ENCODE measurements at regions not wholly inside any gene's neighbourhood (a gene's known extent, or its start where the extent isn't known, plus 50 kb on each side); places are given as distances from the start of the nearest gene placed in this dataset.

- DNase-seq = no peak
These were observed 443.9 kb downstream of the TLE1 start for GRCh38 chr9:81245254-81245956.

DNA sequence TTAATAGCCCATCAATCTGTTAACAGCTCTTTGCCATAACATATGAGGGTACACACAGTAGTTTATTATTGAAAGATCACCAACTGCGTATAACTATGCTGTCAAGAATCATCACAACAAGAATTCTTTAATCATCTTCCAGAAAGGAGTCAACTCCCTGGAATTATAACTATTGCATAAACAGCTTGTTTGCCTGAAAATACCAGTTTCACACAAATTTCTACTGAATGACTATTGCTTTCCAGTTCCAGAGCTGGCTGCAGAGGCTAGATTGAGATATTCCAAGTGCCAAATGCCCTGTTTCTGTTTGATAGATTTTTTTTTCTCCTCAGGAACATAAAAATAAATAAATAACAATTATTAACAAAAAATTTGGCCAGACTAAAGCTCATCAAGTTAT lies 444.7 kb downstream of the TLE1 start:
- no peak for DNase-seq

DNA sequence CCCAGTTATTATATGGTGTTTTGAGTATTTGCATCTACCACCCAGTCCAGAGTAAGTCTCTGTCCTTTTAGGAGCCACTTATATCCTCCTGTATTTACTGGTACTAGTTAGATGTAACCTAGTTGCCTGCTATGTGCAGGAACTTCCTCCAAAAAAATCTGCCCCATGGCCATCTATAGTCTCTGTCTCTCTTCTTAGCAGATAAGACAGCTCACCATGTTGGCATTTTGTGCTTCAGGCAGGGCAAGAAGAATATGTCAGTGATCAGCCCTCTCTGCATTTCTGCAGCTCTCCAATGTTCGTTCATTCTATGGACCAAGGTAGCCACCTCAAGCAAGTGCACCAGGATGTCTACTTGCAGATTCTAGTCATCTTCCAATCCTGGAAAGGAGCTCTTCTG lies 446.5 kb downstream of the TLE1 start:
- DNase-seq = no peak

GRCh38 chr9:81239388-81239787 lies 450.0 kb downstream of the TLE1 start:
- no peak for DNase-seq

GRCh38 chr9:81237565-81238231 lies 451.6 kb downstream of the TLE1 start:
- no peak for DNase-seq

GRCh38 chr9:81234924-81235610 lies 454.3 kb downstream of the TLE1 start:
- DNase-seq = no peak

GRCh38 chr9:81231011-81231410 lies 458.3 kb downstream of the TLE1 start:
- DNase-seq = no peak

DNA sequence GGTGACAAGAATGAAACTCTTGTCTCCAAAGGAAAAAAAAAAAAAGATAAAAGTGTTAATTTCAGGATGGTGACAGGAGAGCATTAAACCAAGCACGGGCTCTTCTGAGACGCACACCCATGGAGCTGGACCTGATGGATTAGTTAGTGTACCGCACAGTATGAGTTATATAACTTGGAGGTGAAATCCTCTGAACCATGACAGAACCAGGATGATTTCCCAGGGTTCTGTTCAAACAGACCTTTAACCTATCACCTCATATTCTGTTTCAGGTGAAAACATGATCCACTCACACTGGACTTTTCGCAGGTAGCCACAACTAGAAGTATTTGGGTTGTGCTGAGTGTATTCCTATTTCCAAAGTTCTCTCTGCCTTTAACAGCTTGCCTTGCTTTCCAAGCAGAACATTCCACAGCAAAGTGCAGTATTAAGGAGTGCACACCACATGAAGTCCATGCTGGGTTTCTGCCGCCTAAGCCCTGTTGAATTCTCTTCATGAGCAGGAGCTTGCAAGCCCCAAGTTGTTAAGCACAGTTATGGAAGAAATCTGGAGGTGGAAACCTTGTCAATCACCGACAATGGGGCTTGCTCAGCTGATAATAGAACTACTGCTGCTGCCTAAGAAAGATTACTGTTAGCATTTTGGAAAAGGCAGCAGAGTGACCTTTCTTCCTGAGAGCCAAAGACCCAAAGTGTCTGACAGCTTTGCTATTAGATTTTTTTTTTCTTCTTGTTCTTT lies 461.7 kb downstream of the TLE1 start:
- DNase-seq = no peak

DNA sequence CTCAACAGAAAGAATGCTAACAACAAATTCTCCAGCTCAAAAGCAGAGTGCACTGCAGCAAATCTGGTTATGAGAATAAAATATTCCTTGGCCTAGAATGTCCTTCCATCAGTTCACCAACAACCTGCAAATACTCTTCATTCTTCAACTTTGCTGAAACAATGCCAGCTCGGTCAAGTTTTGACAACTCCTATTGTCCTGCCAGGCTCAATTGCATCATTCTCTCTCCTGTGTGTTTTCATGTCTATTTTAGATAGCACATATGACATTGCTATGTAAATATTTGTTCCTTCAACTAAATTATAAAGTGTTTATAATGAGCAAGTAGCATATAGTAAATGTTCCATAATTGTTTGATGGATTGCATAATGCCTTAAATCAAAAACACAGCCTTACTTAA lies 463.8 kb downstream of the TLE1 start:
- DNase-seq = no peak

DNA sequence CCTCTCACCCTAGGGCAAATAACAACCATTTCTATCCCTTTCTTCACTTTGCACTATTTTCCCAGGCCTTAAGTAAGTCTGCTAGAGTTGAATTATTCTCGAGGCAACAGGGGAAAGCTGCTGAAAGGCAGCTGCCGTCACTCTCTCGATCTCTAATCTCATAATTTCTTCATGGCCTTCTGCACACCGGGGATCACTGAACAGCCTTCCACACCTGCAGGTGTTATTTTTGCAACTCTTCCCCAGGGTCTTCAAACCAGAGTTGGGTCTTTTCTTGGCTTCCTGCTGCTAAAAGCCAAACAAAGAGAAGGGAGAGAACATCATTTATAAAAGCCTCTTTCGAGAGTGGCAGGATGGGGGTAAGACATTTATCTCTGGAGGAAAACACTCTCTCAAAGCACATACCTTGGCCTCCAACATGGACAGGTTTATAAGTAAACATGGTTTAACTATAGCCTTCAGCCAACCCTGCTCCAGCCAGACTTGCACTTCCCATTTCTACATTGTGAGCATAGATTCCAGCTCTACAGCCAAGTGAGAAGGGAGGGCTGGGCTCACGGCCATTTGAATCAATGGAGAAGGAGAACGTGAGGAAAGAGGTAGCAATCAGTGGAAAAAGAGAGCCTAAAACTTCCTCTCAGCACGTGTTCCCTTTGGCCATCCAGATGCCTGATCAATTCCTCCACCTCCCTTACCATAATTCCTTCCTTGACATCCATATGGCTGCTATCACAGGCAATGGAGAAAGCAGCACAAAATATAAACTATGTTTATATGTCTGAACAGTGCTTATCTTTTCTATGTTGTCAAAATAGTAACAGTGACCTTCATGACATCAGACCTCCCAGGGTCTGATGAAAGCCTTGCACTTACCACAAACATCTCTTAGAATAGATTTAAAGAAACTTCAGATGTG lies 464.9 kb downstream of the TLE1 start:
- no peak for DNase-seq

DNA sequence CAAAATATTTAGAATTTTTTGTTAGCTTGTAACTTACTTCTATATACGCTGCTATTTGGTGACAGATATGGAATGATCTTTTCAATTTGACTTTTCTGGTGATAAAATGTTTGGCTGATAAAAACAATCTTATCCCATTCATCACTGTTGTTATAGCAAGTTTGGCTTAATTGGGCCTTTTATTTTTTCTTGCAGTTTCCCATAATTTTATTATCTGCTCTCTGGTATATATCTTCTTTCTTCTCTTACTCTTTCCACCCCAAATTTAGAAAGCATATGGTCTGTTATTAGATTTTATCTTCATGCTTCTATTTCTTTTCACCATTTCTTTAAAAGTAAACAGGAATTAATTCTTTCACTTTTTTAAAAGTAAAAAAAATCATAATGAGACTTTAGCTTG lies 474.4 kb downstream of the TLE1 start:
- no peak for DNase-seq

DNA sequence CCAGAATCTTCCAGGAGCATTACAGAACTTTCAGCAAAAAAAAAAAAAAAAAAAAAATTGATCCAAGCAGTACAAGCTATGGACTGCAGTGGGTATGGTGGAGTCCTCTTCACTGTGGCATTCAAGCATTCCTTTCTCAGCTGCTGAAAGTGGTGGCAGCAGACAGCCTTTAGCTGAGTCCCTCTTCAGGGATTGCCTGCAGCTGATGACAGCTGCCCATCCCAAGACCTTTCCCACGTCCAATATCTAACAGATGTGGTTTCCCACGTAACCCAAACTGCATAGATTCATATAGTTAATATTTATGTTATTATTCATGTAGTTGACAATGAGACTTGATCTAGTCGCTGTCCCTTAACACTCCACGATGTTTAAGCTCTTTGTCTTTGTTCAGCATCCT lies 475.9 kb downstream of the TLE1 start:
- no peak for DNase-seq

DNA sequence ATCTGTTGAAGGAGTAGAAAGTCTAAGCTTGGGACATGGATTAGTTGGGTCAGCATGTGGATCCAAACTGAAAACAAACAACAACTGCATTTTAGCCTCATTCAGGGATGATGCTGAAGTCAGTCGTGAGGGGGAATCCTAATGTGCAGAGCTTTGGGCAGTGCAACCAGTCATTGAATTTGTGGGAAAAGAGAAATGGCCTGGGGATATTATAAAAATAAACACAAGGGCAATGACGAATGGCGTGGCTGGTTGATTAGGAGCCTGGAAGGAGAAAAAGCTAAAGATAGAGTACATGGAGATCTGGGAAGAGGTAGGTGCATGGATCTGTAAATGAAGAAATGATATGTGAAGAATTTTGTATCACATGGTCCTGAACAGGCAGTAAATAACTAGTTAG lies 477.6 kb downstream of the TLE1 start:
- no peak for DNase-seq

DNA sequence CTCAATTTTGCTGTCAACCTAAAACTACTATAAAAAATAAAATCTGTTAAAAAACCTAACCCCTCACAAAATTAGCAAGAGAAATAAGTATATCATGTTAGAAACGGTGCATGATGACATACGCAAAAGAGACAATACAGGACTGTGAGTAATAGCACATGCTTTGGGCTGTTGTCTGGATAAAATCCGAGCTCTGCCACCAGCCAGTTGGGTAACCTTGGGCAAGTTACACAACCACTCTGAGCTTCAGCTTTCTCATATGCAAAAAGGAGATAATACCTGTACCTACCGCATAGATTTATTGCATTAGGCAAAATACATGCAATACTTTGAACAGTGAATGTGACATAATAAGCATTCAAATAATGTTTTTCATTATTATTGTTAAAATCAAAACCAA lies 481.7 kb downstream of the TLE1 start:
- DNase-seq = no peak

DNA sequence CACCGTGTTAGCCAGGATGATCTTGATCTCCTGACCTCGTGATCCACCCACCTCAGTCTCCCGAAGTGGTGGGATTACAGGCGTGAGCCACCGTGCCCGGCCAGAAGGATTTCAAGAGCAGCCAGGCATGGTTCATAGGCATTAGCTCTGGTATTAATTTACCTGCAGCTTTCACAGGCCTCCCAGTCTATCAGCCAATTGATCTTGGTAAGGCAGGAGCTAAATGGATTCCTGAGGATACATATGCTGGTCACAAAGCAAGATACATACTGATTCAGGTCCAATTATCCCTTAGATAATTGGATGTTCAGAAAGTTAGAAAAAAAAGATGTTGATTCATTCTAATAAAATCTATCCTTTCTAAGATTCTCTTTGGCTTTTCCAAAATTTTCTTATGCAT lies 487.1 kb downstream of the TLE1 start:
- DNase-seq = no peak

DNA sequence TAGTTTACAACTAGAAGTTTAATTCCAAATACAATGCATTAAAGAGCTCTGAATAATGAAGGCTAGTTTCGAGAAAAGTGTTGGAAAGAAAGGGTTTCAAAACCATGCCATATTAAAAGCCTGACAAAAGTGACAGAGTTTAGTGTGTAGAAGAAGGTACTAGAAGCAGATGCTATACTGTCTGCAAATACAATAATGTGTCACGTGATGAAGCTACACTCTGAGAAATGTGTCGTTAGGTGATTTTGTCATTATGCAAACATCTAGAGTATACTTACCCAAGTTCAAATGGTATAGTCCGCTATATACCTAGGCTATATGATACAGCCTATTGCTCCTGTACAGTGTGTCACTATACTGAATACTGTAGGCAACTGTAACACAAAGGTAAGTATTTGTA lies 494.1 kb downstream of the TLE1 start:
- no peak for DNase-seq

DNA sequence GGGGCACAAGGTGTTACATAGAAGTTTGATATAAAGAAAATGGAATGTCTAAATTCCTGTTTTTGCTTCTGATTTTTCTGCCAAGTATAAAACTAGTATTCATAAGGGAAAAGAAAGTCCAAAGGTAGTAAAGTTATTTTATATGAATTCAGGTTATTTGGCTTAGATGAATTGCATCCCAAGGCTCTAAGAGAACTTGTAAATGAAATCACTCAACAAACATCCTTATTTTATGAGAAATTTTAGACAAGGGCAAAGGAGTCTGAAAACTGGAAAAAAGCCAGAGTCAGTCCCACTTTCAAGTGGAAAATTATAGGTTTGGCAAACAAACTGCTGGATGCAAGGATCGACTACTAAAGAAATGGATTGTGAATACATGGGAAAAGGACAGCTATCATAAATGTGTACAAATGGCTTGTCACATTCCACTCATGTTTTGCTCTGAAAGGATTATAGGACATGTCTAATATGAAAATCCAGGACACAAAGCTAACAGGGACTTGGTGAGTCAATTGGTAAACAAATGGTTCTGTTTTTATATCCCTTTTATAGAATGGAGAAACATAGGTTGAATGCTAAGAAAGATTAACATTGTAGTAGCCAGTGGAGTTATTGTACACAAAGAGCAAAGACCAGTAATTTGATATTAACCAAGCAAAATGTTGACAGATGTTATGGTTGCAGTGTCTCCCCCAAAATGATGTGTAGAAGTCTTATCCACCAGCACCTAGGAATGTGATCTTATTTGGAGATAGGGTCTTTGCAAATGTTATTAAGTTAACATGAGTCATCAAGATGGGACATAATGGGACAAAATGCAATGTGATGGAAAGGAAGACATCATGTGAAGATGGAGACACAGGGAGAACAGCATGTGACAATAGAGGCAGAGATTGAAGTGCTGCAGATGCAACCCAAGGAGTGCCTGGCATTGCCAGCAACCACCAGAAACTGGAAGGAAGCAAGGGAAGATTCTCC lies 495.7 kb downstream of the TLE1 start:
- DNase-seq = no peak

- no peak for DNase-seq
These were observed 498.1 kb downstream of the TLE1 start for GRCh38 chr9:81191222-81191621.

DNA sequence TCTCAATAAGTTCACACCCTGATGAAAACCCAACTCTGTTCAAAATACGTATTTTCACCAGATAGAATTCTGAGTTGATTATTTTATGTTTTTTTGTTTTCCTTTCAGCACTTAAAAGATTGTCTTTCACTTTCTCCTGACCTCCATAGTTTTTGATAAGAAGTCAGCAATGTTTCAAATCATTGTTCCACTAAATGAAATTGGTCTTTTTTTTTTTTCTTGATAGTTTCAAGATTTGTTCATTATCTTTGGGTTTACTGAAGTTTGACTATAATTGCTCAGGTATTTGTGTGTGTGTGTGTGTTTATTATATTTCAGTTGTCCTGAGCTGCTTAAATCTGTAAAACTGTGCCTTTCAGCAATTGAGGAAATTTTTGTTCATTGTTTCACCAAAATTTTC lies 498.7 kb downstream of the TLE1 start:
- DNase-seq = no peak

GRCh38 chr9:81183761-81184160 lies 505.6 kb downstream of the TLE1 start:
- DNase-seq = no peak

GRCh38 chr9:81182431-81182830 lies 506.9 kb downstream of the TLE1 start:
- DNase-seq = no peak

Measured in SHP77 (cell line).